RWPE1 (cell line): ENCODE measurements at regions not wholly inside any gene's neighbourhood (a gene's known extent, or its start where the extent isn't known, plus 50 kb on each side); places are given as distances from the start of the nearest gene placed in this dataset.

ENCODE experiments used
- CTCF ChIA-PET: fragments of 350-600 bp; sonication (Branson Sonifier 250); formaldehyde crosslinking; extraction: SDS; loops from one replicate; lab custom pipeline; 2021; lab: Yijun Ruan, JAX
- POLR2A ChIA-PET: fragments of 400-600 bp; formaldehyde crosslinking; extraction: SDS; loops from one replicate; lab custom pipeline; 2020; ENCODE audit warnings: antibody characterized with exemption; ENCODE audit not compliant: low non-redundant PET; lab: Yijun Ruan, JAX
- DNase-seq: peaks from one replicate; pipeline ENCODE4 v3.0.0; 2012; ENCODE audit warnings: low spot score
- H3K27ac ChIP-seq: fragments of 450-650 bp; 2 replicates; pipeline ENCODE4 v1.5.1; 2017
- CTCF ChIP-seq: fragments of 450-650 bp; conservative IDR thresholded peaks from 2 replicates; pipeline ENCODE4 v1.5.1; 2017; ENCODE audit warnings: low read depth, mild to moderate bottlenecking

- ChIA-PET CTCF (interaction anchor here (0.5 to 0.7 kb wide), 2 partner anchors 53 to 372 kb away, joined by 3 to 5 read pairs; no protein-coding TSS in a partner anchor), POLR2A (no interaction called here)
- no peak for DNase-seq
- no peak for TF ChIP-seq CTCF
- peak overlapping the region; percentile 94 for H3K27ac ChIP-seq
Observed at GRCh38 chr14:104509673-104510072, 69.9 kb upstream of the C14orf180 start.

DNA sequence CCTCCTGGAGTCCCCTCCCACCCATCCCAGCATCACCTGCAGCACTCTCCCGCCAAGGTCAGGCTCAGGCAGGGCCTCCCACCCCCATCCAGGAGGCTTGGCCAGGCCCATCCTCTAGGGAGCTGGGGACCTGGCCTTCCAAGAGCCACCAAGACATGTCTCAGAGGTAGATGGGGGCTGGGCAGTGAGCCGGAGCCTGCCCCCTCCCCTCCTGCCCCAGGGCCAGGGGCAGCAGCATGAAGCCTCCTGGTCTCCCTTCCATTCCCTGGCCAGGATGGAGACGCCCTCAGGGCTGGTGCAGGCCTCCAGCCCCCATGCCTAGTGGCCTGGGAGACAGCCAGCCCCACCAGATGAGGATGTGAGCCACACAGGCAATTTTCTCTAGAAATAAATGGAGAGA, 69.3 kb upstream of the C14orf180 start:
- peak overlapping the region; percentile 94 for H3K27ac ChIP-seq
- ChIA-PET POLR2A (no interaction called here), CTCF (interaction anchor here (0.5 to 0.7 kb wide), 2 partner anchors 54 to 375 kb away, joined by 4 to 5 read pairs; no protein-coding TSS in a partner anchor)
- no peak for TF ChIP-seq CTCF
- DNase-seq = no peak

GRCh38 chr14:104510794-104511611, 68.6 kb upstream of the C14orf180 start:
- peak; percentile 22 for DNase-seq
- no peak for TF ChIP-seq CTCF
- POLR2A ChIA-PET = no interaction called here
- CTCF ChIA-PET = interaction anchor here (0.7 kb wide), 1 partner anchor 376 kb away, joined by 4 read pairs; no protein-coding TSS in a partner anchor
- H3K27ac ChIP-seq = peak overlapping the region; percentile 94

GRCh38 chr14:104512061-104512460, 67.5 kb upstream of the C14orf180 start:
- TF ChIP-seq CTCF = no peak
- ChIA-PET CTCF (no interaction called here), POLR2A (no interaction called here)
- H3K27ac ChIP-seq = no peak overlapping the region; the same call in 1 of the 2 replicates
- no peak for DNase-seq

GRCh38 chr14:104512771-104513640, 66.6 kb upstream of the C14orf180 start:
- ChIA-PET CTCF (interaction anchor here (0.6 kb wide), 1 partner anchor 51 kb away, joined by 5 read pairs; no protein-coding TSS in a partner anchor), POLR2A (no interaction called here)
- TF ChIP-seq CTCF = no peak
- DNase-seq = no peak
- H3K27ac ChIP-seq = peak overlapping the region; percentile 60

- DNase-seq = no peak
- ChIA-PET CTCF (no interaction called here), POLR2A (no interaction called here)
- no peak for TF ChIP-seq CTCF
- H3K27ac ChIP-seq = peak overlapping the region; percentile 60
Observed at GRCh38 chr14:104513641-104514046, 65.9 kb upstream of the C14orf180 start.
